ENCODE measurements at regions not wholly inside any gene's neighbourhood (a gene's known extent, or its start where the extent isn't known, plus 50 kb on each side); places are given as distances from the start of the nearest gene placed in this dataset.
"Not testable (repeated sequence)": the region's sequence is repeated elsewhere in the genome, so short reads cannot be mapped to it uniquely, and the experiment has no call there.

DNA sequence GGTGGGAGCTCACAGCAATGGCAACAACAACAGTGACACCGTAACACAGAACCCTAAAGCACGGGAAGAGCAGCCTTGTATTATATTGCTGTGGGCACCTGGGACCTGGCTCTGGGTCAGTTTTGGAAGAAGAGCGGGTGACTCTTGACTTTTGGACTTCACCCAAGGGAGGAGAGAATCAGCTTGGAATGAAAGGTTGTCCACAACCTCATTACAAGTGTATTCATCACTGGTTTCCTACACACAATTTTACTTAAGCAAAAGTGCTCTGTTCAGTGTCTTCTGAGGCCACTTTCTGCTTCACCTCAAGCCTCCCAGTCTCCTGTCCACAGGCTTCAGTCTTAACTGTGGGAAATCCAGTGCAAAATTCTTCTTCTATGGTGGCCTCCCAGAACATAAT is 263.8 kb downstream of the KCNE4 start:
- no peaks in the 10 kb centered on the region for H3K36me3 Mint-ChIP-seq
- Histone ChIP-seq H3K4me1 (ENCODE audit: insufficient read depth, low read length) (no peaks in the 10 kb centered on the region), H3K27me3 (ENCODE audit: insufficient read depth, low read length) (no peaks in the 10 kb centered on the region), H3K9me3 (ENCODE audit: control insufficient read depth in 1 of 2, low read length in 2 of 2) (no peaks in the 10 kb centered on the region), H3K4me3 (ENCODE audit: low read length in 2 of 2) (no peak overlapping the region), H3K36me3 (ENCODE audit: insufficient read depth, low read length) (no peaks in the 10 kb centered on the region), H3K27ac (ENCODE audit: low read depth, low read length) (no peak overlapping the region)
- intact Hi-C loops (cut with micrococcal nuclease): no loop called here
- POLR2A ChIA-PET (ENCODE audit: partially characterized antibody): no interaction called here
- H3K9me3 Mint-ChIP-seq: peaks cover 0 to 6% (median 2%) of the 10 kb centered on the region in 8 donors
- H3K4me3 Mint-ChIP-seq: no peak overlapping the region
- no peaks in the 10 kb centered on the region for H3K27me3 Mint-ChIP-seq
- no peak for DNase-seq
- H3K27ac Mint-ChIP-seq: no peak overlapping the region
- CTCF ChIA-PET (ENCODE audit: partially characterized antibody): no interaction called here
- H3K4me1 Mint-ChIP-seq: no peaks in the 10 kb centered on the region

DNA sequence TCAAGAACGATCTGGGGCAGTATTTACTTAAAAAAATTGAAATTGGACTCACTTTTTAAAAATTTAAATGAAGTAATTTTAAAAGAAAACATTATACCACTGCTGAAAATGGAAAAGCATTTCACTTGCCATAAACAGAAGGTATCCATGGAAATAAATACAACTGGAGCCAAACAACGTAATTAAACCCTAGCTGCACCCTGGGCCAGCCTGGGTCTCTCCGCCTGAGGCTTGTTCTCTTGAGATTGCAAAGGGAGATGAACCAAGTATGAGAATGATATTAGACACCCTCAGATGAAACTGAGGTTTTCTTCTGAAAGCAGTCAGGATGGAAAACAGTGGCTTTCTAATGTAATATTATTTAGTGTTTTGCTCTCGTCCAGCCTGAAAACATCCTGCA is 264.4 kb downstream of the KCNE4 start:
- Mint-ChIP-seq H3K36me3 (no peaks in the 10 kb centered on the region), H3K4me1 (no peaks in the 10 kb centered on the region), H3K9me3 (peaks cover 0 to 6% (median 2%) of the 10 kb centered on the region in 8 donors), H3K27me3 (no peaks in the 10 kb centered on the region), H3K27ac (no peak overlapping the region), H3K4me3 (no peak overlapping the region)
- H3K27ac ChIP-seq (ENCODE audit: low read depth, low read length): no peak overlapping the region
- DNase-seq: no peak
- ChIA-PET CTCF (ENCODE audit: partially characterized antibody) (no interaction called here), POLR2A (ENCODE audit: partially characterized antibody) (no interaction called here)
- intact Hi-C loops (cut with micrococcal nuclease): no loop called here
- H3K4me3 ChIP-seq (ENCODE audit: low read length in 2 of 2): no peak overlapping the region
- H3K9me3 ChIP-seq (ENCODE audit: control insufficient read depth in 1 of 2, low read length in 2 of 2): no peaks in the 10 kb centered on the region
- H3K36me3 ChIP-seq (ENCODE audit: insufficient read depth, low read length): no peaks in the 10 kb centered on the region
- no peaks in the 10 kb centered on the region for H3K27me3 ChIP-seq (ENCODE audit: insufficient read depth, low read length)
- no peaks in the 10 kb centered on the region for H3K4me1 ChIP-seq (ENCODE audit: insufficient read depth, low read length)

DNA sequence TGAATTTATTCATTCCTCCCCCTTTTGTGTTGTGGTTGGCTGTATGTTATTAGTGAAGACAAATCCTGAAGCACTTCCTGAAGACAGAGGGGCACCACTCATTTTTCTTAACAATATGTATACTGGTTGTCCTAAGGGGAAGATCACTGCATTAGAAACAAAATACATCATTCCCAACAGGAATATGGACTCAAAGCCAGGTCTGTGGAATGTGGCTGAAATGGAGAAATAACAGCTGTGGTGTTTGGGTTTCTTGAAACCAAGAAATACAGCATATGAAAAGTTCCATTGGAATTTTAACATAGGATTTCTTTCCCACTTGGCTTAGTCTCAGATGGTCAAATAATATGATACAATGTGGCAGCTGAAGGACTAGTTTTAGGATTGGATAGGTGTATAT is 267.6 kb downstream of the KCNE4 start:
- DNase-seq: no peak
- Histone ChIP-seq H3K36me3 (ENCODE audit: insufficient read depth, low read length) (no peaks in the 10 kb centered on the region), H3K27ac (ENCODE audit: low read depth, low read length) (no peak overlapping the region), H3K9me3 (ENCODE audit: control insufficient read depth in 1 of 2, low read length in 2 of 2) (no peaks in the 10 kb centered on the region), H3K4me3 (ENCODE audit: low read length in 2 of 2) (no peak overlapping the region), H3K27me3 (ENCODE audit: insufficient read depth, low read length) (no peaks in the 10 kb centered on the region), H3K4me1 (ENCODE audit: insufficient read depth, low read length) (no peaks in the 10 kb centered on the region)
- intact Hi-C loops (cut with micrococcal nuclease): no loop called here
- H3K27ac Mint-ChIP-seq: no peak overlapping the region
- H3K9me3 Mint-ChIP-seq: peaks cover 0 to 11% (median under 1%) of the 10 kb centered on the region in 8 donors
- ChIA-PET POLR2A (ENCODE audit: partially characterized antibody) (no interaction called here), CTCF (ENCODE audit: partially characterized antibody) (no interaction called here)
- H3K4me1 Mint-ChIP-seq: no peaks in the 10 kb centered on the region
- no peaks in the 10 kb centered on the region for H3K27me3 Mint-ChIP-seq
- H3K4me3 Mint-ChIP-seq: no peak overlapping the region
- H3K36me3 Mint-ChIP-seq: no peaks in the 10 kb centered on the region

DNA sequence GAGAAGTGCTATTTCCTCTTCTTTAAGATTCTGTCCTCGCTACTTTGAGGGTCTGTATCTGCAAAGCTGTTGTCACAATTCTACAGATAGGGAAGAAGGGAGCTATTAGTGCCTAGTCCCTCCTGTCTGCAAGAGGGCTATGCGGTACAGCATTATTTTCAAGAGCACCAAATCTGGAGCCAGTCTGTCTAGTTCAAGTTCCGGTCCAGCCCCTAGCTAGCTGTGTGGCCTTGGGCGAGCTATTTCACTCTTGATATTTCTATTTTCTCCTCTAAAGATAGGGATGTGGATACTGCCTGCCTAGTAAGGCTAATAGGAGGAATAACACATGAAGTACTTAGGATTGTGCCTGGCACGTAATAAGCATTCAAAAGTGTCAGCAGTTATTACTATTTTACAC is 272.4 kb downstream of the KCNE4 start:
- CTCF ChIA-PET (ENCODE audit: partially characterized antibody): no interaction called here
- H3K9me3 Mint-ChIP-seq: peaks cover 0 to 11% (median 0%) of the 10 kb centered on the region in 8 donors
- no peak overlapping the region for H3K27ac Mint-ChIP-seq
- no peaks in the 10 kb centered on the region for H3K27me3 ChIP-seq (ENCODE audit: insufficient read depth, low read length)
- H3K4me3 ChIP-seq (ENCODE audit: low read length in 2 of 2): no peak overlapping the region
- H3K27me3 Mint-ChIP-seq: no peaks in the 10 kb centered on the region
- H3K36me3 ChIP-seq (ENCODE audit: insufficient read depth, low read length): no peaks in the 10 kb centered on the region
- intact Hi-C loops (cut with micrococcal nuclease): no loop called here
- H3K4me1 Mint-ChIP-seq: no peaks in the 10 kb centered on the region
- no peak overlapping the region for H3K27ac ChIP-seq (ENCODE audit: low read depth, low read length)
- H3K36me3 Mint-ChIP-seq: no peaks in the 10 kb centered on the region
- H3K4me1 ChIP-seq (ENCODE audit: insufficient read depth, low read length): no peaks in the 10 kb centered on the region
- POLR2A ChIA-PET (ENCODE audit: partially characterized antibody): no interaction called here
- DNase-seq: no peak
- H3K9me3 ChIP-seq (ENCODE audit: control insufficient read depth in 1 of 2, low read length in 2 of 2): no peaks in the 10 kb centered on the region
- no peak overlapping the region for H3K4me3 Mint-ChIP-seq

DNA sequence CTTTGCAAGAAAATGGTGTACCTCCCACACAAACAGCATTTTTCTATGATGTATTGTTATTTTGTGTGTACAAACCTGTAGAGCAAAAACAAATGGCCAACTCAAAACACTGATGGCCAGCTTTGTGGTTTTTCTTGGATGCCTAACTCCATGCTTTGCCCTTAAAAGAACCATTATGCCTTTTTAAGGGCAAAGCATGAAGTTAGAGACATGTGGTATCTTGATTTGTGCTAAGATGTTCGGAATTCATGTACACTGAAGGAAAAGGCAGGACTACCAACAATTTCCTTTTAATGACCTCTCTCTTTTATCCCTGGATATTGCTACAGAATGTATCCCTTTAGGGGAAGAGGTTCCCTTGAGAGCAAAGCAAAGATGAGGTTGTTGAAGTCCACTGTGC is 273.6 kb downstream of the SCG2 start:
- Mint-ChIP-seq H3K4me3 (no peak overlapping the region), H3K27me3 (no peaks in the 10 kb centered on the region), H3K9me3 (peaks cover 0 to 15% (median under 1%) of the 10 kb centered on the region in 8 donors), H3K36me3 (no peaks in the 10 kb centered on the region), H3K27ac (no peak overlapping the region), H3K4me1 (no peaks in the 10 kb centered on the region)
- no peaks in the 10 kb centered on the region for H3K4me1 ChIP-seq (ENCODE audit: insufficient read depth, low read length)
- POLR2A ChIA-PET (ENCODE audit: partially characterized antibody): no interaction called here
- H3K4me3 ChIP-seq (ENCODE audit: low read length in 2 of 2): no peak overlapping the region
- H3K27me3 ChIP-seq (ENCODE audit: insufficient read depth, low read length): no peaks in the 10 kb centered on the region
- CTCF ChIA-PET (ENCODE audit: partially characterized antibody): no interaction called here
- no peaks in the 10 kb centered on the region for H3K36me3 ChIP-seq (ENCODE audit: insufficient read depth, low read length)
- intact Hi-C loops (cut with micrococcal nuclease): no loop called here
- DNase-seq: no peak
- no peaks in the 10 kb centered on the region for H3K9me3 ChIP-seq (ENCODE audit: control insufficient read depth in 1 of 2, low read length in 2 of 2)
- H3K27ac ChIP-seq (ENCODE audit: low read depth, low read length): no peak overlapping the region

DNA sequence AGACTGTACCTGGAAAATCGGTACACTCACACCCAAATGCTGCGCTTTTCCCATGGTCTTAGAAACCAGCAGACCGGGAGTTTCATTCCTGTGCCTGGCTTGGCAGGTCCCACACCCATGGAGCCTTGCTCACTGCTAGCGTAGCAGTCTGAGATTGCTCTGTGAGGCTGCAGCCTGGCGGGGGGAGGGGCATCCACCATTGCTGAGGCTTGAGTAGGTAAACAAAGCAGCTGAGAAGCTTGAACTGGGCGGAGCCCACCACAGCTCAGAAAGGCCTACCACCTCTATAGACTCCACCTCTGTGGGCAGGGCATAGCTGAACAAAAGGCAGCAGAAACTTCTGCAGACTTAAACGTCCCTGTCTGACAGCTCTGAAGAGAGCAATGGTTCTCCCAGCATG is 271.4 kb downstream of the SCG2 start:
- H3K27ac ChIP-seq (ENCODE audit: low read depth, low read length); H3K27me3 ChIP-seq (ENCODE audit: insufficient read depth, low read length); H3K4me3 Mint-ChIP-seq; POLR2A ChIA-PET (ENCODE audit: partially characterized antibody); H3K9me3 ChIP-seq (ENCODE audit: control insufficient read depth in 1 of 2, low read length in 2 of 2); intact Hi-C loops (cut with micrococcal nuclease); H3K27me3 Mint-ChIP-seq; DNase-seq; H3K36me3 Mint-ChIP-seq; H3K36me3 ChIP-seq (ENCODE audit: insufficient read depth, low read length); CTCF ChIA-PET (ENCODE audit: partially characterized antibody); H3K4me1 ChIP-seq (ENCODE audit: insufficient read depth, low read length); H3K4me1 Mint-ChIP-seq; H3K4me3 ChIP-seq (ENCODE audit: low read length in 2 of 2); H3K27ac Mint-ChIP-seq: not testable (repeated sequence)
- peaks cover 0 to 20% (median 4%) of the 10 kb centered on the region in 8 donors for H3K9me3 Mint-ChIP-seq

DNA sequence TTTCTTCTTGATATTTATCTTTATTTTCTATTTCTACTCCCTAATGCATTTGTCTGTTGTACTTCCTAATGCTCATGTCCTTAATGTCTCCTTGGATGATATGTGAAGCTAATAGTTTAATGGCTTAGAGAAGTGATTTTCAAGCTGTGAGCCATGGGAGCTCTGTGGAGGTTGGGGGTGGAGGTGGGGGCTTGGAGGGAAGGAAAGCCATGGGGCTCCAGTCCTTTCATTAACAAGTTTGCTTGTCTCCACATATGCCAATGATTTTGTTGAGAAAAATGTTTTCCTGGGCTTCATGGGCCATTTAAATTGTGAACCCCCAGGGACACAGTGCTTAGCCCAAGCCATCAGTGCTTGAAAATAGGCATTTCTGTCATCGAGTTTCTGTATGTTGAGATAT is 264.1 kb downstream of the SCG2 start:
- no peak overlapping the region for H3K27ac ChIP-seq (ENCODE audit: low read depth, low read length)
- ChIA-PET CTCF (ENCODE audit: partially characterized antibody) (no interaction called here), POLR2A (ENCODE audit: partially characterized antibody) (no interaction called here)
- H3K4me3 Mint-ChIP-seq: no peak overlapping the region
- no peak overlapping the region for H3K27ac Mint-ChIP-seq
- H3K36me3 ChIP-seq (ENCODE audit: insufficient read depth, low read length): no peaks in the 10 kb centered on the region
- H3K27me3 ChIP-seq (ENCODE audit: insufficient read depth, low read length): no peaks in the 10 kb centered on the region
- H3K9me3 ChIP-seq (ENCODE audit: control insufficient read depth in 1 of 2, low read length in 2 of 2): no peaks in the 10 kb centered on the region
- DNase-seq: no peak
- peaks cover 0 to 13% (median 5%) of the 10 kb centered on the region in 8 donors for H3K9me3 Mint-ChIP-seq
- no peaks in the 10 kb centered on the region for H3K27me3 Mint-ChIP-seq
- H3K4me3 ChIP-seq (ENCODE audit: low read length in 2 of 2): no peak overlapping the region
- H3K36me3 Mint-ChIP-seq: no peaks in the 10 kb centered on the region
- intact Hi-C loops (cut with micrococcal nuclease): no loop called here
- H3K4me1 Mint-ChIP-seq: no peaks in the 10 kb centered on the region
- H3K4me1 ChIP-seq (ENCODE audit: insufficient read depth, low read length): no peaks in the 10 kb centered on the region

DNA sequence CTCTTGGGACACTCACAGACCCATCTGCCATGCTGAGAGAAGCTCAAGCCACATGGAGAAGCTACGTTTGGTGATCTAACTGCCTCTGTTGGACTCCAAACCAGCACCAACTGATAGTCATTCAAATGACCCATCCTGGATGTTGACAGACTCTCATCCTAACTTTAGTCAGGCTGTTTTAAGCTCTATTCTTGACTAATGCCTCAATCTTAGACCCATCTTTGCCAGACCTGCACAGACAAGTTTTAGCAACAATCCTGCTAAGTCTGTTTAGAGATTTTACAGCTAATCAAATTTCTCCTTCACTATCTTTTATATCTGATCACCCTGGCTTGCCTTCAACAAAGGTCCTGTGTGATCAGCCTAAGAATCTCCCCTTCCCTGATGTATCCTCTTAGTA is 245.1 kb downstream of the SCG2 start:
- no peaks in the 10 kb centered on the region for H3K4me1 Mint-ChIP-seq
- no peaks in the 10 kb centered on the region for H3K9me3 ChIP-seq (ENCODE audit: control insufficient read depth in 1 of 2, low read length in 2 of 2)
- CTCF ChIA-PET (ENCODE audit: partially characterized antibody): no interaction called here
- no peaks in the 10 kb centered on the region for H3K36me3 ChIP-seq (ENCODE audit: insufficient read depth, low read length)
- no peak overlapping the region for H3K27ac ChIP-seq (ENCODE audit: low read depth, low read length)
- POLR2A ChIA-PET (ENCODE audit: partially characterized antibody): no interaction called here
- H3K27me3 ChIP-seq (ENCODE audit: insufficient read depth, low read length): no peaks in the 10 kb centered on the region
- no peaks in the 10 kb centered on the region for H3K27me3 Mint-ChIP-seq
- H3K4me1 ChIP-seq (ENCODE audit: insufficient read depth, low read length): no peaks in the 10 kb centered on the region
- DNase-seq: no peak
- H3K36me3 Mint-ChIP-seq: no peaks in the 10 kb centered on the region
- intact Hi-C loops (cut with micrococcal nuclease): no loop called here
- H3K27ac Mint-ChIP-seq: no peak overlapping the region
- peaks cover 0 to 9% (median 2%) of the 10 kb centered on the region in 8 donors for H3K9me3 Mint-ChIP-seq
- no peak overlapping the region for H3K4me3 ChIP-seq (ENCODE audit: low read length in 2 of 2)
- no peak overlapping the region for H3K4me3 Mint-ChIP-seq
